A673 (cell line): ENCODE measurements at regions not wholly inside any gene's neighbourhood (a gene's known extent, or its start where the extent isn't known, plus 50 kb on each side); places are given as distances from the start of the nearest gene placed in this dataset.
"Not testable (repeated sequence)": the region's sequence is repeated elsewhere in the genome, so short reads cannot be mapped to it uniquely, and the experiment has no call there.

Source experiments
- BruUV-seq: library from RNA; stranded (reverse); fragments of 400-500 nt; replicated peaks from 2 replicates; lab custom pipeline; 2021; lab: Mats Ljungman, UMichigan
- CTCF ChIA-PET: fragments of 300-600 bp; sonication (Branson Sonifier 250); formaldehyde crosslinking; loops from one replicate; lab custom pipeline; 2022; ENCODE audit warnings: antibody characterized with exemption; lab: Charles Lee
- POLR2A ChIA-PET: fragments of 300-600 bp; sonication (Branson Sonifier 250); formaldehyde crosslinking; loops from one replicate; lab custom pipeline; 2022; ENCODE audit warnings: antibody characterized with exemption; ENCODE audit not compliant: low non-redundant PET; lab: Charles Lee
- DNase-seq: peaks from one replicate; pipeline ENCODE4 v3.0.0-alpha.2; 2015; ENCODE audit warnings: low spot score
- H3K27ac ChIP-seq: fragments of 200-600 bp; sonication (generic); 2 replicates; pipeline ENCODE4 v1.5.1; 2016; ENCODE audit warnings: mixed run types, low read depth, mild to moderate bottlenecking, mixed read lengths, antibody characterized with exemption, low read length; ENCODE audit not compliant: poor library complexity, severe bottlenecking
- H3K27me3 ChIP-seq: fragments of 200-600 bp; sonication (generic); replicated peaks from 2 replicates; pipeline ENCODE4 v1.6.1; 2017; ENCODE audit warnings: mixed run types, low read depth, mild to moderate bottlenecking, mixed read lengths, antibody characterized with exemption, low read length; ENCODE audit not compliant: insufficient read depth, poor library complexity
- H3K36me3 ChIP-seq: fragments of 200-600 bp; sonication (generic); 2 replicates; pipeline ENCODE4 v1.6.1; 2016; ENCODE audit warnings: mixed run types, mild to moderate bottlenecking, mixed read lengths, antibody characterized with exemption, low read length; ENCODE audit not compliant: insufficient read depth, poor library complexity, severe bottlenecking
- H3K4me1 ChIP-seq: fragments of 200-600 bp; sonication (generic); 2 replicates; pipeline ENCODE4 v1.6.1; 2017; ENCODE audit warnings: mixed run types, mild to moderate bottlenecking, mixed read lengths, antibody characterized with exemption, low read length; ENCODE audit not compliant: insufficient read depth, poor library complexity, severe bottlenecking
- H3K4me3 ChIP-seq: fragments of 200-600 bp; sonication (generic); 2 replicates; pipeline ENCODE4 v1.5.1; 2016; ENCODE audit warnings: low read depth, mixed run types, mild to moderate bottlenecking, mixed read lengths, low read length; ENCODE audit not compliant: poor library complexity, severe bottlenecking
- H3K9me3 ChIP-seq: fragments of 200-600 bp; sonication (generic); 2 replicates; pipeline ENCODE4 v1.6.1; 2016; ENCODE audit warnings: mixed run types, low read depth, mild to moderate bottlenecking, mixed read lengths, antibody characterized with exemption, low read length; ENCODE audit not compliant: poor library complexity, severe bottlenecking
- CTCF ChIP-seq: fragments of 300-800, 200-600 bp; sonication (generic); conservative IDR thresholded peaks from 2 replicates; pipeline ENCODE4 v1.5.1; 2017; ENCODE audit warnings: low read depth, mild to moderate bottlenecking, antibody characterized with exemption, low read length, moderate library complexity, mixed read lengths
- EZH2 ChIP-seq: fragments of 200-600 bp; sonication (generic); IDR thresholded peaks from 2 replicates; pipeline ENCODE4 v1.6.1; 2017; ENCODE audit warnings: borderline replicate concordance, low read depth, mild to moderate bottlenecking, mixed read lengths, antibody characterized with exemption, low read length; ENCODE audit not compliant: poor library complexity, severe bottlenecking
- intact Hi-C: fragments of 100-400 bp; cut with micrococcal nuclease; formaldehyde crosslinking; loops from one replicate; pipeline ENCODE4 v1.10.0; 2022; ENCODE audit not compliant: unreplicated experiment

- CTCF ChIA-PET: no interaction called here
- Histone ChIP-seq H3K4me1 (no peaks in the 10 kb centered on the region), H3K9me3 (no peaks in the 10 kb centered on the region), H3K27ac (no peak overlapping the region), H3K36me3 (no peaks in the 10 kb centered on the region), H3K4me3 (no peak overlapping the region), H3K27me3 (peaks cover 15% of the 10 kb centered on the region)
- intact Hi-C loops: no loop called here
- POLR2A ChIA-PET: no interaction called here
- TF ChIP-seq CTCF: no peak
- TF ChIP-seq EZH2: no peak
- no peak for DNase-seq
- BruUV-seq: no TSS peak
Observed at GRCh38 chr12:102645968-102646367, 165.6 kb upstream of the IGF1 start.

DNA sequence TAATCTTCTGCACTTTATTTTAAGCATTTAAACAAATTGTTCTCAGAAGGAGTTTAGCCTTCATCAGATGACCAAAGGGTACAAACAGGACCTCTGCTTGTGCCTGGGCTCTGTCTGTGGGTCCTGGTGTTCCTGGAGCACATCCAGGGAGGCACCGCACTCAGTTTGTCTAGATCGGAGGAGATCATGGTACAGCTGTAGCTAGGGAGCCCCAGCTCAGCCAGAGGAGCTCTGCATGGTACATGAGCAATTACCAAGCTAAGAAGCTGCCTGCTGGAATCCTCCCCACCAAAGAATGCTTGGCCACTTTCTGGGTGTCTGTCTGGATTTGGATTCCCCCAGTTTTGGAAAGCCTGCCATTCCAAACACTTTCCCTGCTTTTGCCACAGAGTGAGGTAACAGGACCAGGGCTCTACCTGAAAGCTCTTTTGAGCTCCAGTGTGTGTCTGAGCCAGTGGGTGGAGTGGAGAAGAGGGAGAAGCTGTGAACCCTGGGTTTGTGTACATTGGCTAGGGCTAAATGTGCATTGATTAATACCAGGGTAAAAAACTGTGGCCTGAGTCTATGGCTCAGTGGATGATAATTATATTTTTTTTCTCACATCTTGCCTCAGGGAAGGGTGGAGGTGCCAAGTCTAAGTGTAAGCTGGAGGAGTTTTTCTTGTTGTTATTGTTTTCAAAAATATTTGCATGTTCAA is 163.7 kb upstream of the IGF1 start:
- Histone ChIP-seq H3K27ac (no peak overlapping the region), H3K27me3 (peaks cover 13% of the 10 kb centered on the region), H3K9me3 (peaks cover 8% of the 10 kb centered on the region), H3K36me3 (no peaks in the 10 kb centered on the region), H3K4me1 (no peaks in the 10 kb centered on the region), H3K4me3 (no peak overlapping the region)
- ChIA-PET CTCF (no interaction called here), POLR2A (no interaction called here)
- no peak for TF ChIP-seq EZH2
- no peak for TF ChIP-seq CTCF
- BruUV-seq: no TSS peak
- DNase-seq: no peak
- intact Hi-C loops: no loop called here

- ChIA-PET POLR2A (no interaction called here), CTCF (no interaction called here)
- Histone ChIP-seq H3K4me3 (no peak overlapping the region), H3K27me3 (peaks cover 1% of the 10 kb centered on the region), H3K9me3 (peaks cover 8% of the 10 kb centered on the region), H3K4me1 (no peaks in the 10 kb centered on the region), H3K36me3 (no peaks in the 10 kb centered on the region), H3K27ac (no peak overlapping the region)
- TF ChIP-seq EZH2 (no peak), CTCF (no peak)
- intact Hi-C loops: no loop called here
- no peak for DNase-seq
- BruUV-seq: no TSS peak
Observed at GRCh38 chr12:102642199-102642598, 161.8 kb upstream of the IGF1 start.

DNA sequence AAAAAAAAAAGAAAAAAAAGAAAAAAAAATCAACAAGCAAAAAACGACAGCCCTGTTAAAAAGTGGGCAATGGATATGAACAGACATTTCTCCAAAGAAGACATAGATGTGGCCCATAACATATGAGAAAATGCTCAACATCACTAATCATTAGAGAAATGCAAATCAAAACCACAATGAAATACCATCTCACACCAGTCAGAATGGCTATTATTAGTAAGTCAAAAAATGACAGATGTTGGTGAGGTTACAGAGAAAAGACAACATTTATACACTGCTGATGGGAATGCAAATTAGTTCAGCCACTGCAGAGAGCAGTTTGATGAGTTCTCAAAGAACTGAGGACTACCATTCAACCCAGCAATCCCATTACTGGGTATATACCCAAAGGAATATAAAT is 160.3 kb upstream of the IGF1 start:
- BruUV-seq, H3K36me3 ChIP-seq, H3K9me3 ChIP-seq, CTCF ChIA-PET, H3K4me3 ChIP-seq, H3K27me3 ChIP-seq, intact Hi-C loops, H3K4me1 ChIP-seq, POLR2A ChIA-PET, H3K27ac ChIP-seq, DNase-seq: not testable (repeated sequence)
